GM12878 (cell line): ENCODE measurements at regions not wholly inside any gene's neighbourhood (a gene's known extent, or its start where the extent isn't known, plus 50 kb on each side); places are given as distances from the start of the nearest gene placed in this dataset.

Experiments
- ATAC-seq: fragments of 200-7000 bp; cut with Tn5 transposase; 3 replicates; pipeline ENCODE4 v1.9.1; 2020; ENCODE audit warnings: mild to moderate bottlenecking, moderate library complexity
- BruUV-seq: library from RNA; stranded (reverse); fragments of 400-500 nt; replicated peaks from 2 replicates; lab custom pipeline; 2021; lab: Mats Ljungman, UMichigan
- CTCF ChIA-PET: fragments of 300-600 bp; sonication (Branson Sonifier 250); formaldehyde crosslinking; extraction: SDS; loops from one replicate; lab custom pipeline; 2021; ENCODE audit warnings: inconsistent platforms; lab: Yijun Ruan, JAX
- POLR2A ChIA-PET: fragments of 350-600 bp; formaldehyde crosslinking; extraction: SDS; loops from one replicate; lab custom pipeline; 2021; ENCODE audit warnings: inconsistent platforms; lab: Charles Lee
- RAD21 ChIA-PET: fragments of 300-600 bp; sonication (Branson Sonifier 250); formaldehyde crosslinking; loops from one replicate; lab custom pipeline; 2023; ENCODE audit warnings: antibody characterized with exemption; ENCODE audit not compliant: unreplicated experiment; lab: Charles Lee
- SMC1A ChIA-PET: fragments of 300-600 bp; sonication (Branson Sonifier 250); formaldehyde crosslinking; loops from one replicate; lab custom pipeline; 2023; ENCODE audit not compliant: unreplicated experiment, uncharacterized antibody; lab: Charles Lee
- DNase-seq: peaks from one replicate; pipeline ENCODE4 v3.0.0-alpha.2; 2011; ENCODE audit warnings: low read depth, low spot score
- FAIRE-seq: peaks from 3 replicates; lab custom pipeline; 2011; peaks lifted over from hg19 to GRCh38; lab: Jason Lieb, UNC
- H2AFZ ChIP-seq: 2 replicates; pipeline ENCODE4 v1.6.0; 2011; ENCODE audit warnings: low read depth, low read length, control low read depth; ENCODE audit not compliant: control insufficient read depth
- H3K27ac ChIP-seq: 2 replicates; pipeline ENCODE4 v1.5.1; 2011; ENCODE audit warnings: control low read depth; ENCODE audit not compliant: control insufficient read depth, insufficient read depth
- H3K27me3 ChIP-seq, 2 experiments: replicated peaks in 1 of 2; 2 replicates each; pipeline versions ENCODE4 v1.6.0 to v1.6.1; 2011; ENCODE audit warnings: low read length in 1 of 2; ENCODE audit not compliant: control insufficient read depth in 2 of 2, insufficient read depth in 2 of 2
- H3K36me3 ChIP-seq, 2 experiments: 2 replicates each; pipeline ENCODE4 v1.5.1; 2011; ENCODE audit warnings: low read length in 1 of 2; ENCODE audit not compliant: control insufficient read depth in 2 of 2, insufficient read depth in 2 of 2
- H3K4me1 ChIP-seq: 2 replicates; pipeline ENCODE4 v1.6.1; 2011; ENCODE audit warnings: mild to moderate bottlenecking, low read length, moderate library complexity, mixed read lengths; ENCODE audit not compliant: control insufficient read depth, insufficient read depth
- H3K4me2 ChIP-seq: 2 replicates; pipeline ENCODE4 v1.6.0; 2011; ENCODE audit warnings: control low read depth; ENCODE audit not compliant: control insufficient read depth, insufficient read depth
- H3K4me3 ChIP-seq: fragments of 200-600 bp; sonication (generic); 2 replicates; pipeline ENCODE4 v1.5.1; 2016
- H3K79me2 ChIP-seq: 2 replicates; pipeline ENCODE4 v1.6.0; 2011; ENCODE audit warnings: low read length; ENCODE audit not compliant: control insufficient read depth, insufficient read depth
- H3K9ac ChIP-seq: 2 replicates; pipeline ENCODE4 v1.8.0; 2011; ENCODE audit warnings: low read length, control low read depth, mixed read lengths; ENCODE audit not compliant: control insufficient read depth, insufficient read depth
- H3K9me3 ChIP-seq: replicated peaks from 3 replicates; pipeline ENCODE4 v1.5.1; 2011; ENCODE audit warnings: mild to moderate bottlenecking, low read length; ENCODE audit not compliant: control insufficient read depth, insufficient read depth
- H4K20me1 ChIP-seq: 2 replicates; pipeline ENCODE4 v1.6.0; 2011; ENCODE audit not compliant: control insufficient read depth, insufficient read depth
- ASH2L ChIP-seq: fragments of 300-600, 200-600 bp; sonication (generic); IDR thresholded peaks from 2 replicates; pipeline ENCODE4 v1.6.1; 2017; ENCODE audit warnings: low read depth, mild to moderate bottlenecking, borderline replicate concordance
- BACH1 ChIP-seq: fragments of 450-650 bp; IDR thresholded peaks from 2 replicates; pipeline ENCODE4 v1.6.1; 2017; ENCODE audit warnings: mild to moderate bottlenecking, borderline replicate concordance
- CHD1 ChIP-seq: IDR thresholded peaks from 2 replicates; pipeline ENCODE4 v1.6.1; 2012; ENCODE audit warnings: low read depth, low read length, improper control_type of control experiment
- HDAC2 ChIP-seq: fragments of 200-600 bp; sonication (generic); IDR thresholded peaks from 2 replicates; pipeline ENCODE4 v1.6.1; 2017
- JUNB ChIP-seq: IDR thresholded peaks from 2 replicates; pipeline ENCODE4 v1.6.1; 2016; ENCODE audit warnings: antibody characterized with exemption, mild to moderate bottlenecking
- SREBF2 ChIP-seq: IDR thresholded peaks from 2 replicates; pipeline ENCODE4 v1.6.1; 2012; ENCODE audit warnings: mild to moderate bottlenecking, low read length
- TBL1XR1 ChIP-seq: IDR thresholded peaks from 2 replicates; pipeline ENCODE4 v1.6.1; 2012; ENCODE audit warnings: low read depth, low read length, improper control_type of control experiment
- WGBS: methylation state at CpG from one replicate; pipeline ENCODE4 v1.1.6; 2016; ENCODE audit warnings: low lambda C conversion rate; ENCODE audit not compliant: insufficient replicate concordance, insufficient coverage; ENCODE audit errors: missing lambda C conversion rate; 5-methylcytosine and 5-hydroxymethylcytosine counted together
- in situ Hi-C: fragments of 300-500 bp; cut with MboI; formaldehyde crosslinking; loops from 9 replicates; pipeline ENCODE4 v1.14.3; 2018; ENCODE audit warnings: mixed read lengths
- intact Hi-C: fragments of 100-400 bp; cut with micrococcal nuclease; formaldehyde crosslinking; loops from one replicate; pipeline ENCODE4 v1.14.2; 2022; ENCODE audit not compliant: unreplicated experiment
- TF ChIP-seq, protein P1 (sequence below): IDR thresholded peaks from 2 replicates; pipeline ENCODE4 v1.6.1; 2011; ENCODE audit warnings: borderline replicate concordance, low read depth, mild to moderate bottlenecking, moderate library complexity, mixed read lengths, low read length; ENCODE audit not compliant: insufficient read depth; ENCODE audit errors: extremely low read length
- TF ChIP-seq, protein P2 (sequence below): fragments of 450-650 bp; formaldehyde crosslinking; IDR thresholded peaks from 2 replicates; pipeline ENCODE4 v1.4.0; 2022; ENCODE audit warnings: mild to moderate bottlenecking, moderate library complexity
- TF ChIP-seq, protein P3 (sequence below): IDR thresholded peaks from 2 replicates; pipeline ENCODE4 v1.6.1; 2011; ENCODE audit warnings: low read depth, mild to moderate bottlenecking, low read length, moderate library complexity, borderline replicate concordance; ENCODE audit errors: extremely low read depth
- TF ChIP-seq, protein P4 (sequence below): fragments of 450-650 bp; IDR thresholded peaks from 2 replicates; pipeline ENCODE4 v1.6.1; 2017; ENCODE audit warnings: borderline replicate concordance
- TF ChIP-seq, protein P5 (sequence below): IDR thresholded peaks from 2 replicates; pipeline ENCODE4 v1.6.1; 2012; ENCODE audit warnings: low read length, inconsistent platforms

DNA sequence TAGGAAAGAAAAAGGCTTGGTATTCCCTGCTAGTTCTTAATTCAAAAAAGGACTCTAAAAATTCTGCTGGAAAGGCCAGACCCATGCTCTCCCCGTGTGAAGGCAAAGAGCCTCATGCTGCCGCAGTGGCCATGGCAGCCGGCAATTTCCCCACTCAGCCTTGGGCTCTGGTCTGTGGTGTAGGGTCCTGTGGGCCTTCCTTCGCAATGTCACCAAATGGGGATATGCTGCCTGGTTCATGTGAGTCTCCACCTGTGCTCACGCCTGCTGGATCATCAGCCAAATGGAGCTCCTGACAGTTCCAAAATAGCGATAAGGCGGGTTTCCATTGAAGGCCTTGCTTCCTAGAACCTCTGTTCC lies 282.8 kb upstream of the ATP5MC3 start (continued):
- TF ChIP-seq, protein P1, sequence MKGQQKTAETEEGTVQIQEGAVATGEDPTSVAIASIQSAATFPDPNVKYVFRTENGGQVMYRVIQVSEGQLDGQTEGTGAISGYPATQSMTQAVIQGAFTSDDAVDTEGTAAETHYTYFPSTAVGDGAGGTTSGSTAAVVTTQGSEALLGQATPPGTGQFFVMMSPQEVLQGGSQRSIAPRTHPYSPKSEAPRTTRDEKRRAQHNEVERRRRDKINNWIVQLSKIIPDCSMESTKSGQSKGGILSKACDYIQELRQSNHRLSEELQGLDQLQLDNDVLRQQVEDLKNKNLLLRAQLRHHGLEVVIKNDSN, result no peak
- TF ChIP-seq, protein P2, sequence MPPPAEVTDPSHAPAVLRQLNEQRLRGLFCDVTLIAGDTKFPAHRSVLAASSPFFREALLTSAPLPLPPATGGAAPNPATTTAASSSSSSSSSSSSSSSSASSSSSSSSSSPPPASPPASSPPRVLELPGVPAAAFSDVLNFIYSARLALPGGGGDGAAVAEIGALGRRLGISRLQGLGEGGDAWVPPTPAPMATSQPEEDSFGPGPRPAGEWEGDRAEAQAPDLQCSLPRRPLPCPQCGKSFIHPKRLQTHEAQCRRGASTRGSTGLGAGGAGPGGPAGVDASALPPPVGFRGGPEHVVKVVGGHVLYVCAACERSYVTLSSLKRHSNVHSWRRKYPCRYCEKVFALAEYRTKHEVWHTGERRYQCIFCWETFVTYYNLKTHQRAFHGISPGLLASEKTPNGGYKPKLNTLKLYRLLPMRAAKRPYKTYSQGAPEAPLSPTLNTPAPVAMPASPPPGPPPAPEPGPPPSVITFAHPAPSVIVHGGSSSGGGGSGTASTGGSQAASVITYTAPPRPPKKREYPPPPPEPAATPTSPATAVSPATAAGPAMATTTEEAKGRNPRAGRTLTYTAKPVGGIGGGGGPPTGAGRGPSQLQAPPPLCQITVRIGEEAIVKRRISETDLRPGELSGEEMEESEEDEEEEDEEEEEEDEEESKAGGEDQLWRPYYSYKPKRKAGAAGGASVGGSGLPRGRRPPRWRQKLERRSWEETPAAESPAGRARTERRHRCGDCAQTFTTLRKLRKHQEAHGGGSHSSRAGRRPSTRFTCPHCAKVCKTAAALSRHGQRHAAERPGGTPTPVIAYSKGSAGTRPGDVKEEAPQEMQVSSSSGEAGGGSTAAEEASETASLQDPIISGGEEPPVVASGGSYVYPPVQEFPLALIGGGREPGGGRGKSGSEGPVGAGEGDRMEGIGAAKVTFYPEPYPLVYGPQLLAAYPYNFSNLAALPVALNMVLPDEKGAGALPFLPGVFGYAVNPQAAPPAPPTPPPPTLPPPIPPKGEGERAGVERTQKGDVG (CRISPR knock-in tag), result no peak
- TF ChIP-seq TBL1XR1 (no peak), SREBF2 (no peak)

DNA sequence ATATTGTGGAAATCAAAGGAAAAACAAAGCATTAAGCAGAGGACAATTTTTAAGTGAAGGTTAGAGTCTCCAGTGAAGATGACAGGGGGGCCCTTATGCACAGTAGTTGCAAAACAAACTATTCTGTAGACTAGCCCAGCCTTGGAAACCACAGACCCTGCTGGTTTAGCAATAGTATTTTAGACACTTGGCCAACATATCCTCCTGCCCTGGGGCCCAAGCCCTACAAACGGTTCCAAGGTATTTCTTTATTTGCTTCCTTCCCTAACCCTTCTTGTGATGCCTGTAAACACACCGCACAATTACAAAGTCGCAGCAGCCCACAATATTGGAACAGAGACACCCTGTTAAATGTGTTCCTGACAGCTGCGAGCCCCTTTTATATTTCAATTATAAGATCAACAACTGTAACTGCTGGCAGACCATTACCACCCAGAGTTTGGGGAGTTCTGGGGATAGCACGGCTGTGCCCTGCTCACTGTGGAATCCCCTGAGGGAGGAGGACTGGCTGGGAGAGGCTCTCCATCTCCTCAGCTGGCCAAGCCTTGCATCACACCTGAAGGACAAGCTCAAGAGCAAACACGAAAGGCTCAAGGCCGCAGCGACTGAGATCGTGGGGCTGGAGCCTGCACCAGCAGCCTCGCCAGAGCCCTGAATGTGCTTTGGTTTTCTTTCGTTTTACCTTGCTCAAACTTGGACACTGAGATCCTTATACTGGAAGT lies 282.2 kb upstream of the ATP5MC3 start:
- CTCF ChIA-PET, result no interaction called here
- no peak for ATAC-seq
- no peaks in the 10 kb centered on the region for H3K4me1 ChIP-seq
- no peak for DNase-seq
- RAD21 ChIA-PET, result no interaction called here
- FAIRE-seq, result no peak
- H4K20me1 ChIP-seq, result no peaks in the 10 kb centered on the region
- POLR2A ChIA-PET, result no interaction called here
- H3K9me3 ChIP-seq, result no peaks in the 10 kb centered on the region
- H3K79me2 ChIP-seq, result no peaks in the 10 kb centered on the region
- intact Hi-C loops (no loop called here), in situ Hi-C loops (no loop called here)
- no peak overlapping the region for H3K4me2 ChIP-seq
- BruUV-seq, result no TSS peak
- H3K4me3 ChIP-seq, result no peak overlapping the region
- H3K27me3 ChIP-seq, result no peaks in the 10 kb centered on the region
- no peaks in the 10 kb centered on the region for H3K36me3 ChIP-seq
- H2AFZ ChIP-seq, result no peak overlapping the region
- H3K9ac ChIP-seq, result no peak overlapping the region
- WGBS, result 32% methylated on average over 11 of the region's 11 CpGs
- H3K27ac ChIP-seq, result no peak overlapping the region
- SMC1A ChIA-PET, result no interaction called here
- TF ChIP-seq BACH1, result no peak
- TF ChIP-seq, protein P3, sequence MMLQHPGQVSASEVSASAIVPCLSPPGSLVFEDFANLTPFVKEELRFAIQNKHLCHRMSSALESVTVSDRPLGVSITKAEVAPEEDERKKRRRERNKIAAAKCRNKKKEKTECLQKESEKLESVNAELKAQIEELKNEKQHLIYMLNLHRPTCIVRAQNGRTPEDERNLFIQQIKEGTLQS, result no peak
- TF ChIP-seq, protein P4, sequence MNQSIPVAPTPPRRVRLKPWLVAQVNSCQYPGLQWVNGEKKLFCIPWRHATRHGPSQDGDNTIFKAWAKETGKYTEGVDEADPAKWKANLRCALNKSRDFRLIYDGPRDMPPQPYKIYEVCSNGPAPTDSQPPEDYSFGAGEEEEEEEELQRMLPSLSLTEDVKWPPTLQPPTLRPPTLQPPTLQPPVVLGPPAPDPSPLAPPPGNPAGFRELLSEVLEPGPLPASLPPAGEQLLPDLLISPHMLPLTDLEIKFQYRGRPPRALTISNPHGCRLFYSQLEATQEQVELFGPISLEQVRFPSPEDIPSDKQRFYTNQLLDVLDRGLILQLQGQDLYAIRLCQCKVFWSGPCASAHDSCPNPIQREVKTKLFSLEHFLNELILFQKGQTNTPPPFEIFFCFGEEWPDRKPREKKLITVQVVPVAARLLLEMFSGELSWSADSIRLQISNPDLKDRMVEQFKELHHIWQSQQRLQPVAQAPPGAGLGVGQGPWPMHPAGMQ, result no peak
- TF ChIP-seq CHD1, result no peak
- TF ChIP-seq ASH2L, result no peak
- TF ChIP-seq HDAC2, result no peak
- TF ChIP-seq, protein P5, sequence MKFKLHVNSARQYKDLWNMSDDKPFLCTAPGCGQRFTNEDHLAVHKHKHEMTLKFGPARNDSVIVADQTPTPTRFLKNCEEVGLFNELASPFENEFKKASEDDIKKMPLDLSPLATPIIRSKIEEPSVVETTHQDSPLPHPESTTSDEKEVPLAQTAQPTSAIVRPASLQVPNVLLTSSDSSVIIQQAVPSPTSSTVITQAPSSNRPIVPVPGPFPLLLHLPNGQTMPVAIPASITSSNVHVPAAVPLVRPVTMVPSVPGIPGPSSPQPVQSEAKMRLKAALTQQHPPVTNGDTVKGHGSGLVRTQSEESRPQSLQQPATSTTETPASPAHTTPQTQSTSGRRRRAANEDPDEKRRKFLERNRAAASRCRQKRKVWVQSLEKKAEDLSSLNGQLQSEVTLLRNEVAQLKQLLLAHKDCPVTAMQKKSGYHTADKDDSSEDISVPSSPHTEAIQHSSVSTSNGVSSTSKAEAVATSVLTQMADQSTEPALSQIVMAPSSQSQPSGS, result no peak
- TF ChIP-seq JUNB, result no peak
